Mucosa of stomach (tissue), 1 donor: ENCODE measurements at regions not wholly inside any gene's neighbourhood (a gene's known extent, or its start where the extent isn't known, plus 50 kb on each side); places are given as distances from the start of the nearest gene placed in this dataset.

Experiments
- H3K27me3 ChIP-seq: one replicate; pipeline ENCODE4 v1.7.0; 2013; ENCODE audit warnings: mild to moderate bottlenecking, low read length; ENCODE audit not compliant: control insufficient read depth, insufficient read depth
- H3K36me3 ChIP-seq: one replicate; pipeline ENCODE4 v1.7.0; 2013; ENCODE audit warnings: low read length; ENCODE audit not compliant: control insufficient read depth, insufficient read depth
- H3K4me1 ChIP-seq: one replicate; pipeline ENCODE4 v1.7.0; 2013; ENCODE audit warnings: mild to moderate bottlenecking, low read length; ENCODE audit not compliant: control insufficient read depth, insufficient read depth
- H3K4me3 ChIP-seq: one replicate; pipeline ENCODE4 v1.7.0; 2013; ENCODE audit warnings: low read length
- H3K9ac ChIP-seq: one replicate; pipeline ENCODE4 v1.7.0; 2013; ENCODE audit warnings: mild to moderate bottlenecking, low read length, moderate library complexity
- H3K9me3 ChIP-seq: one replicate; pipeline ENCODE4 v1.7.0; 2013; ENCODE audit warnings: mild to moderate bottlenecking, low read length, moderate library complexity; ENCODE audit not compliant: control insufficient read depth
- donor health status: Pancreatic carcinoma.

DNA sequence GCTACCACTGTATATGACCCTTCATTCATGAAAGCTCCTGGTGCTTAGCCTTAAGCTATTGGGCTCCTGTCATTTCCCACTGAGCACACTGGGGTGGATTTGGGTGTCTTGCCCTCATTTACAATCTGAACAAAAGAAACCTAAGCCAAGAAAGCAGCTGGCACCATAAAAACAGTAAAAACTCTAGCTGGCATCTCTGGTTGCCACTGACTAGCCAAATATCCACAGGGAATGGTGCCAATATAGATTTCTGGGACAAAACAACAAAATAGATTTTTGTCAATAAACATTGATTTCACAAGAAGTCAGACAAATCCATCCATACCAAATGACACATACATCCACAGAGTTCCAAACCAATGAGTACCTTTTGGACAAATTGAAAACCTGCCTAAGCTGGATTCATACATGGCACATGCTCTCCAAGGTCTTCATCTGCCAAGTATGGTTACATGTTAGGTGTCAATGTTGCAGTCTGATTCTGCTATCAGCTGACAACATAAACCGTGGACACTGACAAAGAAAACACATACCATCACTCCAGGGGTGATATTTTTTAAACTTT lies 1081.5 kb upstream of the ZEB2 start:
- H3K9ac ChIP-seq: no peak overlapping the region
- no peaks in the 10 kb centered on the region for H3K9me3 ChIP-seq
- H3K4me3 ChIP-seq: no peak overlapping the region
- H3K4me1 ChIP-seq: no peaks in the 10 kb centered on the region
- H3K36me3 ChIP-seq: no peaks in the 10 kb centered on the region
- no peaks in the 10 kb centered on the region for H3K27me3 ChIP-seq

- Histone ChIP-seq H3K9me3 (no peaks in the 10 kb centered on the region), H3K36me3 (no peaks in the 10 kb centered on the region), H3K4me3 (no peak overlapping the region), H3K27me3 (no peaks in the 10 kb centered on the region), H3K4me1 (no peaks in the 10 kb centered on the region), H3K9ac (no peak overlapping the region)
Observed at GRCh38 chr2:145600811-145601210, 1080.9 kb upstream of the ZEB2 start.

GRCh38 chr2:145599756-145600155 lies 1079.8 kb upstream of the ZEB2 start:
- Histone ChIP-seq H3K9ac (no peak overlapping the region), H3K9me3 (no peaks in the 10 kb centered on the region), H3K27me3 (no peaks in the 10 kb centered on the region), H3K4me1 (no peaks in the 10 kb centered on the region), H3K36me3 (no peaks in the 10 kb centered on the region), H3K4me3 (no peak overlapping the region)

DNA sequence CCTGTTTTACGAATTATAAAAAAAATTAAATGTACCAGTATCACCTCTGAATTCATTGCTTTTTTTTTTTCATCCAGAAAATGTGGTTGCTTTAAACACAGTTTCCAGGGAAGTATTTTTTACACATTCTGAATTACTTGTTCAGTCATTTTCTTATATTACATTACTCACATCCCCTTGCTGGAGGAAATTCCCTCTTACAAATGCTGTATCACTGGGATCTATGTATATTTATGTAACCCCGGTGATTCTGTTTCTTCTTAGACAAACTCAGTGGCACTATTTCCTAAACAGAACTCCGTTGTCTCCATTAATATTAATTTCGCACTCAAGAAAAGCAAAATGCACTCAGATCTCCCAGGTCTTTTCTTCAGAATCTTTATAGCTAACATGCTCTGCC lies 1078.5 kb upstream of the ZEB2 start:
- Histone ChIP-seq H3K4me1 (no peaks in the 10 kb centered on the region), H3K9me3 (no peaks in the 10 kb centered on the region), H3K4me3 (no peak overlapping the region), H3K9ac (no peak overlapping the region), H3K27me3 (no peaks in the 10 kb centered on the region), H3K36me3 (no peaks in the 10 kb centered on the region)

DNA sequence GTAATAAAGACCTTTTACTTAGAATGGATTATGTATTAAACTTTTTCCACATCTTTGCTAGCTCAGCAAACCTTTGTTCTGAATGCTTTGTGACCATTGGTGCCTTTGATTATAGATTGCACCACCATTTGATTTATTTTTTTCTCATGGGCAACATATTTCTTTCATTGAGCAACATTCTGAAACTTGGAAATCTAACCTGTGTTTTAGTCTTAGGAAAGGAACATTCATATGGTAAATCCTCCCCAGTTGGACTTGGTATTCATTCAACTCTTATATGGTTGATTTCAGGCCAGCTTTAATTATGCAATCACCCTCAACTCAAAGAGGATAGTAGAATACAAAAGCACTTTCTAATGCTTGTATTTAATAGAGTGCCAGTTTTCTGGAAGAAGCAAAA lies 1077.9 kb upstream of the ZEB2 start:
- no peaks in the 10 kb centered on the region for H3K36me3 ChIP-seq
- H3K27me3 ChIP-seq: no peaks in the 10 kb centered on the region
- H3K4me3 ChIP-seq: no peak overlapping the region
- H3K4me1 ChIP-seq: no peaks in the 10 kb centered on the region
- H3K9me3 ChIP-seq: no peaks in the 10 kb centered on the region
- H3K9ac ChIP-seq: no peak overlapping the region

DNA sequence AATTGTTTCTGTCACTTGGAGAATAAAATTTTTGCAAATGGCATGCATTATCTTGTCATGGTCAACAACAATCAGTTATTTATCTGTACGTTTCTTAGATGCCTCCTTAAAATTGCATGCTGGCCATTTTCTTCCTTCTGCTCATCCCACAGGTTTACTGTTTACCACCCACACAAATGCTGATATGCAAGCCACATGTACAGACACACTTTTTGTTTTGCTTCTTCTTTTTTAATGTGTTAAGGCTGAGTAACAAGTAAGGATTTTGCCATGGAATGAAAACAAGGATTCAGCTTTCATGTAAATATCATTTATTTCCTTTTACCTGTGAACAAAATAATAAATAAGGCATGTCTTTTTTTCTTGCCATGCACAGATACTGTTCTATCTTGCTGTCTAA lies 1077.1 kb upstream of the ZEB2 start:
- H3K4me3 ChIP-seq: no peak overlapping the region
- H3K36me3 ChIP-seq: no peaks in the 10 kb centered on the region
- no peaks in the 10 kb centered on the region for H3K9me3 ChIP-seq
- H3K27me3 ChIP-seq: no peaks in the 10 kb centered on the region
- H3K4me1 ChIP-seq: no peaks in the 10 kb centered on the region
- H3K9ac ChIP-seq: no peak overlapping the region

DNA sequence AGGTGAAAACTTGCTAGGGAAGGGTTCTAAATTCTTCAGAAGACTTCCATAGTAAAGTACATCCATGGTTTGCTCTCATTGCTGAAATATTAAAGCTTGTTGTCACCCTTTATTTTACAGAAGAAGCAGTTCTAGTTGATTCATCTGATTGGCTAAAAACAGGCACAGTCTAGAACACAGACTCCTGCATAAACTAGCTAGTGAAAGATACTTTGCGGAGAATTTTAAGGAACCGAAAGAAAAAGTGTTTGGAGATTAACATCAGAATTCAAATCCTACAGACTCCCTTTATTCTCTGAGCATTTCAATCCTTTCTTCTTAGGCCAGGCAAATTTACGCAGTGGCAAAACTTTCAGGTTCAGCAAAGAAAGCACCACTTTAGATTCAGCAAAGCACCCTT lies 1076.5 kb upstream of the ZEB2 start:
- Histone ChIP-seq H3K27me3 (no peaks in the 10 kb centered on the region), H3K36me3 (no peaks in the 10 kb centered on the region), H3K4me1 (no peaks in the 10 kb centered on the region)

DNA sequence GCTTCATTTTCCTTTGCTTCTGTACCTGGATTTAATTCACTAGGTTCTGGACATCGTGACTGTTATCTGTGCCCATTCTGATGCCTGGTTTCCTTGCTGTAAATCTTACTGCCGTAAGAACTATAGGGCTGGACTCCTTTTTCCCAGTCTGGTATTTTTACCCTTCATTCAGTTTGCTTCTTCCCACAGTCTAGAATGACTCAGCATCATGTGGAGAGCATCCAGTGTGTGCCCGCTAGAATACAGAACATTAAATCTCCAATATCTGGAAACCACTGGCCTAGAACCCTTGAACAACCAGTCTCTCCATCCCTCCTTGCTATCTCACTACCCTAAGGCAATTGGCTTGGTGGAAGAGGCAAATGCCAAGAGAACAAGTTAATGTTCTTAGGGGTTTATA lies 1075.4 kb upstream of the ZEB2 start:
- no peaks in the 10 kb centered on the region for H3K9me3 ChIP-seq
- no peaks in the 10 kb centered on the region for H3K4me1 ChIP-seq
- no peaks in the 10 kb centered on the region for H3K36me3 ChIP-seq
- H3K27me3 ChIP-seq: no peaks in the 10 kb centered on the region
- no peak overlapping the region for H3K4me3 ChIP-seq
- H3K9ac ChIP-seq: no peak overlapping the region

More for the DNA sequence above, 1076.5 kb upstream of the ZEB2 start:
- no peak overlapping the region for H3K9ac ChIP-seq
- no peaks in the 10 kb centered on the region for H3K9me3 ChIP-seq
- H3K4me3 ChIP-seq: no peak overlapping the region

- Histone ChIP-seq H3K9ac (no peak overlapping the region), H3K4me3 (no peak overlapping the region), H3K36me3 (no peaks in the 10 kb centered on the region)
Observed at GRCh38 chr2:145593991-145594614, 1074.2 kb upstream of the ZEB2 start.

GRCh38 chr2:145593280-145593679 lies 1073.4 kb upstream of the ZEB2 start:
- H3K4me3 ChIP-seq: no peak overlapping the region
- no peaks in the 10 kb centered on the region for H3K9me3 ChIP-seq
- H3K27me3 ChIP-seq: no peaks in the 10 kb centered on the region
- no peak overlapping the region for H3K9ac ChIP-seq
- H3K36me3 ChIP-seq: no peaks in the 10 kb centered on the region
- H3K4me1 ChIP-seq: no peaks in the 10 kb centered on the region

More at GRCh38 chr2:145593991-145594614, 1074.2 kb upstream of the ZEB2 start:
- H3K27me3 ChIP-seq: no peaks in the 10 kb centered on the region
- H3K9me3 ChIP-seq: no peaks in the 10 kb centered on the region
- H3K4me1 ChIP-seq: no peaks in the 10 kb centered on the region

DNA sequence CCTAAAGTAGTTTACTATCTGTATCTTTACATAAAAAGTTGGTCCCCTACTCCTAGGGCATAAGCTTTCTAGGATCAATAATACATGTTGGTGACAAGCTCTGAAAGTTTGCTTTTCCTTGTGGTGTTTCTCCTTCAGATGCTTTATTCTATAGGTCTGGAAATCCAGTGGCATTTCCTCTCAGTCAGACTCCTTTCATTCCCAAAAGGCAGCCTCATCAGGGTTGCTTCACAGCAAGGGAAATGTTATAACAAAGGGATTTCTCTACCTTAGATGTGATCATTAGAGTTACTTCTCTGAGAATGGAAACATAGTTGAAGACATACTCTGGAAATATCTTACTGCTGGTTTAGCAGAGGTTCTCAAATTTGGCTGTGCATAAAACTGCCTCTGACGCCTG lies 1072.4 kb upstream of the ZEB2 start:
- Histone ChIP-seq H3K27me3 (no peaks in the 10 kb centered on the region), H3K4me3 (no peak overlapping the region), H3K4me1 (no peaks in the 10 kb centered on the region), H3K9me3 (no peaks in the 10 kb centered on the region), H3K9ac (no peak overlapping the region), H3K36me3 (no peaks in the 10 kb centered on the region)

- Histone ChIP-seq H3K27me3 (no peaks in the 10 kb centered on the region), H3K36me3 (no peaks in the 10 kb centered on the region), H3K4me1 (no peaks in the 10 kb centered on the region), H3K9ac (no peak overlapping the region), H3K4me3 (no peak overlapping the region), H3K9me3 (no peaks in the 10 kb centered on the region)
Observed at GRCh38 chr2:145591109-145591809, 1071.3 kb upstream of the ZEB2 start.
